GM12878 (cell line): ENCODE measurements at regions not wholly inside any gene's neighbourhood (a gene's known extent, or its start where the extent isn't known, plus 50 kb on each side); places are given as distances from the start of the nearest gene placed in this dataset.

Experiments
- ATAC-seq: fragments of 200-7000 bp; cut with Tn5 transposase; 3 replicates; pipeline ENCODE4 v1.9.1; 2020; ENCODE audit warnings: mild to moderate bottlenecking, moderate library complexity
- BruUV-seq: library from RNA; stranded (reverse); fragments of 400-500 nt; replicated peaks from 2 replicates; lab custom pipeline; 2021; lab: Mats Ljungman, UMichigan
- CTCF ChIA-PET: fragments of 300-600 bp; sonication (Branson Sonifier 250); formaldehyde crosslinking; extraction: SDS; loops from one replicate; lab custom pipeline; 2021; ENCODE audit warnings: inconsistent platforms; lab: Yijun Ruan, JAX
- POLR2A ChIA-PET: fragments of 350-600 bp; formaldehyde crosslinking; extraction: SDS; loops from one replicate; lab custom pipeline; 2021; ENCODE audit warnings: inconsistent platforms; lab: Charles Lee
- RAD21 ChIA-PET: fragments of 300-600 bp; sonication (Branson Sonifier 250); formaldehyde crosslinking; loops from one replicate; lab custom pipeline; 2023; ENCODE audit warnings: antibody characterized with exemption; ENCODE audit not compliant: unreplicated experiment; lab: Charles Lee
- SMC1A ChIA-PET: fragments of 300-600 bp; sonication (Branson Sonifier 250); formaldehyde crosslinking; loops from one replicate; lab custom pipeline; 2023; ENCODE audit not compliant: unreplicated experiment, uncharacterized antibody; lab: Charles Lee
- DNase-seq: peaks from one replicate; pipeline ENCODE4 v3.0.0-alpha.2; 2011; ENCODE audit warnings: low read depth, low spot score
- FAIRE-seq: peaks from 3 replicates; lab custom pipeline; 2011; peaks lifted over from hg19 to GRCh38; lab: Jason Lieb, UNC
- H2AFZ ChIP-seq: 2 replicates; pipeline ENCODE4 v1.6.0; 2011; ENCODE audit warnings: low read depth, low read length, control low read depth; ENCODE audit not compliant: control insufficient read depth
- H3K27ac ChIP-seq: 2 replicates; pipeline ENCODE4 v1.5.1; 2011; ENCODE audit warnings: control low read depth; ENCODE audit not compliant: control insufficient read depth, insufficient read depth
- H3K27me3 ChIP-seq, 2 experiments: replicated peaks in 1 of 2; 2 replicates each; pipeline versions ENCODE4 v1.6.0 to v1.6.1; 2011; ENCODE audit warnings: low read length in 1 of 2; ENCODE audit not compliant: control insufficient read depth in 2 of 2, insufficient read depth in 2 of 2
- H3K36me3 ChIP-seq, 2 experiments: 2 replicates each; pipeline ENCODE4 v1.5.1; 2011; ENCODE audit warnings: low read length in 1 of 2; ENCODE audit not compliant: control insufficient read depth in 2 of 2, insufficient read depth in 2 of 2
- H3K4me1 ChIP-seq: 2 replicates; pipeline ENCODE4 v1.6.1; 2011; ENCODE audit warnings: mild to moderate bottlenecking, low read length, moderate library complexity, mixed read lengths; ENCODE audit not compliant: control insufficient read depth, insufficient read depth
- H3K4me2 ChIP-seq: 2 replicates; pipeline ENCODE4 v1.6.0; 2011; ENCODE audit warnings: control low read depth; ENCODE audit not compliant: control insufficient read depth, insufficient read depth
- H3K4me3 ChIP-seq: fragments of 200-600 bp; sonication (generic); 2 replicates; pipeline ENCODE4 v1.5.1; 2016
- H3K79me2 ChIP-seq: 2 replicates; pipeline ENCODE4 v1.6.0; 2011; ENCODE audit warnings: low read length; ENCODE audit not compliant: control insufficient read depth, insufficient read depth
- H3K9ac ChIP-seq: 2 replicates; pipeline ENCODE4 v1.8.0; 2011; ENCODE audit warnings: low read length, control low read depth, mixed read lengths; ENCODE audit not compliant: control insufficient read depth, insufficient read depth
- H3K9me3 ChIP-seq: replicated peaks from 3 replicates; pipeline ENCODE4 v1.5.1; 2011; ENCODE audit warnings: mild to moderate bottlenecking, low read length; ENCODE audit not compliant: control insufficient read depth, insufficient read depth
- H4K20me1 ChIP-seq: 2 replicates; pipeline ENCODE4 v1.6.0; 2011; ENCODE audit not compliant: control insufficient read depth, insufficient read depth
- ATF7 ChIP-seq: fragments of 450-650 bp; IDR thresholded peaks from 2 replicates; pipeline ENCODE4 v1.6.1; 2016; ENCODE audit warnings: low read depth, mild to moderate bottlenecking
- FOXK2 ChIP-seq: fragments of 450-650 bp; IDR thresholded peaks from 2 replicates; pipeline ENCODE4 v1.6.1; 2017; ENCODE audit warnings: mild to moderate bottlenecking, moderate library complexity
- GABPA ChIP-seq: IDR thresholded peaks from 2 replicates; pipeline ENCODE4 v1.6.1; 2014; ENCODE audit warnings: antibody characterized with exemption, low read depth, mild to moderate bottlenecking, inconsistent platforms
- HCFC1 ChIP-seq: fragments of 150-350 bp; IDR thresholded peaks from 2 replicates; pipeline ENCODE4 v1.6.1; 2014; ENCODE audit warnings: low read length
- HSF1 ChIP-seq: fragments of 150-350 bp; IDR thresholded peaks from 2 replicates; pipeline ENCODE4 v1.6.1; 2014; ENCODE audit warnings: mild to moderate bottlenecking, low read depth, low read length
- IRF4 ChIP-seq: IDR thresholded peaks from 2 replicates; pipeline ENCODE4 v1.6.1; 2011; ENCODE audit warnings: low read depth, low read length
- PML ChIP-seq: IDR thresholded peaks from 2 replicates; pipeline ENCODE4 v1.6.1; 2012; ENCODE audit warnings: low read length, inconsistent platforms
- POLR2A ChIP-seq: IDR thresholded peaks from 2 replicates; pipeline ENCODE4 v1.6.1; 2011; ENCODE audit warnings: low read depth, mild to moderate bottlenecking, low read length
- RAD51 ChIP-seq: fragments of 450-650 bp; IDR thresholded peaks from 2 replicates; pipeline ENCODE4 v1.6.1; 2016; ENCODE audit warnings: moderate library complexity, mild to moderate bottlenecking, inconsistent platforms
- STAT1 ChIP-seq: fragments of 450-650 bp; conservative IDR thresholded peaks from 2 replicates; pipeline ENCODE4 v1.6.1; 2014; ENCODE audit warnings: antibody characterized with exemption, mild to moderate bottlenecking
- SUPT20H ChIP-seq: IDR thresholded peaks from 2 replicates; pipeline ENCODE4 v1.6.1; 2011; ENCODE audit warnings: low read depth, mild to moderate bottlenecking, low read length, moderate library complexity, borderline replicate concordance; ENCODE audit not compliant: control insufficient read depth
- ZNF207 ChIP-seq: fragments of 450-650 bp; IDR thresholded peaks from 2 replicates; pipeline ENCODE4 v1.6.1; 2014; ENCODE audit warnings: antibody characterized with exemption, mild to moderate bottlenecking, borderline replicate concordance
- whole genome bisulfite sequencing: methylation state at CpG from one replicate; pipeline ENCODE4 v1.1.6; 2016; ENCODE audit warnings: low lambda C conversion rate; ENCODE audit not compliant: insufficient replicate concordance, insufficient coverage; ENCODE audit errors: missing lambda C conversion rate; 5-methylcytosine and 5-hydroxymethylcytosine counted together
- in situ Hi-C: fragments of 300-500 bp; cut with MboI; formaldehyde crosslinking; loops from 9 replicates; pipeline ENCODE4 v1.14.3; 2018; ENCODE audit warnings: mixed read lengths
- intact Hi-C: fragments of 100-400 bp; cut with micrococcal nuclease; formaldehyde crosslinking; loops from one replicate; pipeline ENCODE4 v1.14.2; 2022; ENCODE audit not compliant: unreplicated experiment

- SMC1A ChIA-PET = no interaction called here
- BruUV-seq = no TSS peak
- DNase-seq (no peak), FAIRE-seq (no peak), ATAC-seq (no peak)
- no peak overlapping the region for H3K4me3 ChIP-seq
- no peaks in the 10 kb centered on the region for H3K79me2 ChIP-seq
- TF ChIP-seq POLR2A (no peak), IRF4 (no peak), FOXK2 (no peak), PML (no peak), RAD51 (no peak), ATF7 (no peak), ZNF207 (no peak), HSF1 (no peak), GABPA (no peak), SUPT20H (no peak), STAT1 (no peak), HCFC1 (no peak)
- H3K4me2 ChIP-seq = no peak overlapping the region
- no peak overlapping the region for H2AFZ ChIP-seq
- H3K27ac ChIP-seq = no peak overlapping the region
- RAD21 ChIA-PET = no interaction called here
- no peak overlapping the region for H3K9ac ChIP-seq
- H3K9me3 ChIP-seq = no peaks in the 10 kb centered on the region
- no peaks in the 10 kb centered on the region for H3K27me3 ChIP-seq
- 3% methylated on average over 1 of the region's 1 CpG for WGBS
- no peaks in the 10 kb centered on the region for H4K20me1 ChIP-seq
- POLR2A ChIA-PET = no interaction called here
- CTCF ChIA-PET = no interaction called here
- intact Hi-C loops = no loop called here
- in situ Hi-C loops = no loop called here
- no peaks in the 10 kb centered on the region for H3K4me1 ChIP-seq
- no peaks in the 10 kb centered on the region for H3K36me3 ChIP-seq
Observed at GRCh38 chr14:48693793-48694192, 892.4 kb downstream of the RPS29 start.
